K562 (cell line): ENCODE measurements at regions not wholly inside any gene's neighbourhood (a gene's known extent, or its start where the extent isn't known, plus 50 kb on each side); places are given as distances from the start of the nearest gene placed in this dataset.

Source experiments
- ATAC-seq: fragments of 200-7000 bp; cut with Tn5 transposase; 3 replicates; pipeline ENCODE4 v1.9.1; 2020; ENCODE audit warnings: moderate library complexity
- BruUV-seq: library from RNA; stranded (reverse); fragments of 400-500 nt; replicated peaks from 2 replicates; lab custom pipeline; 2021; lab: Mats Ljungman, UMichigan
- CTCF ChIA-PET: fragments of 300-600 bp; formaldehyde crosslinking; extraction: SDS; loops from one replicate; lab custom pipeline; 2021; ENCODE audit warnings: low intra/inter-chr PET ratio; lab: Yijun Ruan, JAX
- POLR2A ChIA-PET: fragments of 300-600, 350-650 bp; sonication (Branson Sonifier 250); formaldehyde crosslinking; extraction: SDS; loops from one replicate; lab custom pipeline; 2021; ENCODE audit warnings: antibody characterized with exemption, inconsistent platforms; lab: Yijun Ruan, JAX
- DNase-seq, 4 experiments: peaks; one replicate each; pipeline versions ENCODE4 v3.0.0 to v3.0.0-alpha.2; 2011 to 2018; ENCODE audit warnings: low spot score in 3 of 4, mixed read lengths in 3 of 4; ENCODE audit errors: extremely low read depth in 1 of 4
- FAIRE-seq: peaks from 2 replicates; lab custom pipeline; 2011; peaks lifted over from hg19 to GRCh38; lab: Jason Lieb, UNC
- H2AFZ ChIP-seq: 2 replicates; pipeline ENCODE4 v1.6.0; 2011; ENCODE audit warnings: low read depth, low read length, control low read depth, inconsistent platforms
- H3K27ac ChIP-seq: fragments of 200-600 bp; 3 replicates; pipeline ENCODE4 v1.8.0; 2011; ENCODE audit warnings: low read depth, mild to moderate bottlenecking, control low read depth, inconsistent platforms, low read length, moderate library complexity, mixed read lengths; ENCODE audit errors: extremely low read depth
- H3K27me3 ChIP-seq, 2 experiments: fragments of 300-600 bp in 1 of 2; 2 replicates in 1 of 2; 3 replicates in 1 of 2; pipeline versions ENCODE4 v1.6.0 to v1.8.0; 2011; ENCODE audit warnings: inconsistent platforms in 2 of 2, low read length in 2 of 2, mild to moderate bottlenecking in 1 of 2, mixed read lengths in 1 of 2, moderate library complexity in 1 of 2; ENCODE audit not compliant: control insufficient read depth in 2 of 2, insufficient read depth in 2 of 2
- H3K36me3 ChIP-seq: fragments of 300-600 bp; 3 replicates; pipeline ENCODE4 v1.8.0; 2011; ENCODE audit warnings: mild to moderate bottlenecking, low read length, inconsistent platforms; ENCODE audit not compliant: control insufficient read depth, insufficient read depth
- H3K4me1 ChIP-seq, 2 experiments: fragments of 200-600 bp in 1 of 2; replicated peaks in 1 of 2; 2 replicates in 1 of 2; 3 replicates in 1 of 2; pipeline versions ENCODE4 v1.5.1 to v1.8.0; 2011; ENCODE audit warnings: inconsistent platforms in 2 of 2, low read length in 2 of 2, mild to moderate bottlenecking in 1 of 2, mixed read lengths in 1 of 2, moderate library complexity in 1 of 2; ENCODE audit not compliant: control insufficient read depth in 2 of 2, insufficient read depth in 2 of 2
- H3K4me2 ChIP-seq: 2 replicates; pipeline ENCODE4 v1.6.1; 2011; ENCODE audit warnings: low read length, control low read depth, inconsistent platforms, mixed read lengths; ENCODE audit not compliant: insufficient read depth
- H3K4me3 ChIP-seq: fragments of 200-600 bp; sonication (generic), shearing (Covaris generic); 2 replicates; pipeline ENCODE4 v1.5.1; 2016; ENCODE audit warnings: control low read depth, inconsistent platforms
- H3K79me2 ChIP-seq: fragments of 200-600 bp; 3 replicates; pipeline ENCODE4 v1.8.0; 2011; ENCODE audit warnings: low read length, inconsistent platforms; ENCODE audit not compliant: control insufficient read depth, insufficient read depth
- H3K9ac ChIP-seq, 2 experiments: 2 replicates each; pipeline versions ENCODE4 v1.6.0 to v1.6.1; 2011; ENCODE audit warnings: low read depth in 2 of 2, low read length in 2 of 2, control low read depth in 1 of 2, inconsistent platforms in 1 of 2, mild to moderate bottlenecking in 1 of 2, mixed read lengths in 1 of 2; ENCODE audit not compliant: insufficient read depth in 1 of 2
- H3K9me1 ChIP-seq: one replicate; pipeline ENCODE4 v1.6.0; 2011; ENCODE audit warnings: inconsistent platforms, mild to moderate bottlenecking, low read length, moderate library complexity; ENCODE audit not compliant: control insufficient read depth, insufficient read depth
- H3K9me3 ChIP-seq: replicated peaks from 2 replicates; pipeline ENCODE4 v1.5.1; 2011; ENCODE audit warnings: low read depth, low read length, inconsistent platforms; ENCODE audit not compliant: control insufficient read depth, insufficient read depth
- H4K20me1 ChIP-seq: replicated peaks from 2 replicates; pipeline ENCODE4 v1.6.1; 2011; ENCODE audit warnings: low read length, inconsistent platforms, mixed read lengths; ENCODE audit not compliant: control insufficient read depth, insufficient read depth
- ASH1L ChIP-seq: fragments of 450-650 bp; IDR thresholded peaks from 2 replicates; pipeline ENCODE4 v1.6.1; 2018; ENCODE audit warnings: borderline replicate concordance, mild to moderate bottlenecking, low read depth; ENCODE audit not compliant: partially characterized antibody
- CCAR2 ChIP-seq: fragments of 200-400 bp; formaldehyde crosslinking; IDR thresholded peaks from 2 replicates; pipeline ENCODE4 v1.6.1; 2017; ENCODE audit warnings: mild to moderate bottlenecking, low read depth, low read length
- NFYB ChIP-seq: IDR thresholded peaks from 2 replicates; pipeline ENCODE4 v1.6.1; 2011; ENCODE audit warnings: mild to moderate bottlenecking, moderate library complexity; ENCODE audit not compliant: insufficient read length; ENCODE audit errors: extremely low read depth
- NR1H2 ChIP-seq: sonication (generic); formaldehyde crosslinking; IDR thresholded peaks from 2 replicates; pipeline ENCODE4 v1.4.0; 2020; ENCODE audit warnings: mild to moderate bottlenecking, missing genetic modification reagents
- POU5F1 ChIP-seq: fragments of 150-350 bp; IDR thresholded peaks from 2 replicates; pipeline ENCODE4 v1.6.1; 2014; ENCODE audit warnings: borderline replicate concordance, low read length, low read depth, mild to moderate bottlenecking; ENCODE audit not compliant: partially characterized antibody
- SRSF1 ChIP-seq: fragments of 200-400 bp; formaldehyde crosslinking; IDR thresholded peaks from 2 replicates; pipeline ENCODE4 v1.6.1; 2017; ENCODE audit warnings: mild to moderate bottlenecking, low read depth, low read length, moderate library complexity
- TARDBP ChIP-seq: fragments of 450-650 bp; IDR thresholded peaks from 2 replicates; pipeline ENCODE4 v1.6.1; 2016
- TBP ChIP-seq: optimal IDR thresholded peaks from 2 replicates; pipeline ENCODE3; 2011; ENCODE audit warnings: low read depth, low read length, improper control_type of control experiment
- ZNF134 ChIP-seq: fragments of 250-450 bp; sonication (Bioruptor Pico); conservative IDR thresholded peaks from 2 replicates; pipeline ENCODE4 v1.4.0; 2020
- ZNF316 ChIP-seq: fragments of 450-650 bp; IDR thresholded peaks from 2 replicates; pipeline ENCODE4 v1.6.1; 2016
- in situ Hi-C: fragments of 300-500 bp; cut with MboI; formaldehyde crosslinking; loops from 4 replicates; pipeline ENCODE4 v1.15.0; 2018; ENCODE audit warnings: inconsistent platforms, mixed read lengths
- intact Hi-C: fragments of 100-400 bp; cut with micrococcal nuclease; formaldehyde crosslinking; loops from 2 replicates; pipeline ENCODE4 v1.14.2; 2022
- TF ChIP-seq, protein P1 (sequence below): fragments of 450-650 bp; IDR thresholded peaks from 2 replicates; pipeline ENCODE4 v1.6.1; 2016; ENCODE audit warnings: missing biosample characterization, missing genetic modification characterization
- TF ChIP-seq, protein P2 (sequence below): fragments of 250-450 bp; sonication (Bioruptor Pico); IDR thresholded peaks from 2 replicates; pipeline ENCODE4 v1.5.0; 2020; ENCODE audit warnings: mild to moderate bottlenecking
- TF ChIP-seq, protein P3 (sequence below): fragments of 150-350 bp; conservative IDR thresholded peaks from 2 replicates; pipeline ENCODE4 v1.6.1; 2014; ENCODE audit warnings: low read length
- TF ChIP-seq, protein P4 (sequence below), 3 experiments: IDR thresholded peaks in 2 of 3; conservative IDR thresholded peaks in 1 of 3; 2 replicates each; pipeline ENCODE4 v1.5.1; 2011 to 2012; ENCODE audit warnings: low read length in 3 of 3, mild to moderate bottlenecking in 3 of 3, control low read depth in 2 of 3, improper control_type of control experiment in 1 of 3, inconsistent platforms in 1 of 3, low read depth in 1 of 3, mixed read lengths in 1 of 3, moderate library complexity in 1 of 3; ENCODE audit not compliant: insufficient read depth in 2 of 3
- TF ChIP-seq, protein P5 (sequence below): fragments of 450-650 bp; formaldehyde crosslinking; IDR thresholded peaks from 2 replicates; pipeline ENCODE4 v1.4.0; 2022; ENCODE audit warnings: mild to moderate bottlenecking, moderate library complexity

DNA sequence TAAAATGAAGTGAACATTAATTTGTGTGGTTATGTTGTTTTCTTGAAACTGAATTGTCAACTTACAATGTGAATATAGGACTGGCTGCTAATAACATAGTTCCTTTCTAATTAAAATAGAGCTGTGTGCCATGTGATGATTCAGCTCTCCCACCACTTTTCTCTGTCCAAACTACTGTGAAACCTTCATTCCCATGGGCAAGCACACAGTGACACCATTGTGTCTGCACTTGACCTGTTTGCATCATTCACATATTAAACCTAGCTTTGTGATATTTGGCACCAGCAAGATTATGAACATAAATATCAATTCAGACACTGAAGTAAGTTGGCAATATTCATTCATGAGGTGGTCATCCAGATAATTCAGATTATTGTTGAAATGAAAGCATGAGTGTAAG, 78.8 kb upstream of the TCF12 start:
- H3K27me3 ChIP-seq, result peaks cover 0 to 2% of the 10 kb centered on the region in 2 experiments; a peak in 1 of 5 replicates
- no TSS peak for BruUV-seq
- ATAC-seq (no peak), DNase-seq (no peak), FAIRE-seq (no peak)
- H2AFZ ChIP-seq, result no peak overlapping the region
- in situ Hi-C loops (no loop called here), intact Hi-C loops (no loop called here)
- H3K27ac ChIP-seq, result no peak overlapping the region
- H3K79me2 ChIP-seq, result no peaks in the 10 kb centered on the region
- H4K20me1 ChIP-seq, result no peaks in the 10 kb centered on the region
- H3K4me3 ChIP-seq, result no peak overlapping the region
- H3K9ac ChIP-seq, result no peak overlapping the region
- H3K9me3 ChIP-seq, result no peaks in the 10 kb centered on the region
- H3K4me2 ChIP-seq, result no peak overlapping the region
- peaks cover 0 to 4% of the 10 kb centered on the region in 2 experiments; a peak in 1 of 5 replicates for H3K4me1 ChIP-seq
- POLR2A ChIA-PET, result no interaction called here
- no peaks in the 10 kb centered on the region for H3K9me1 ChIP-seq
- CTCF ChIA-PET, result no interaction called here
- H3K36me3 ChIP-seq, result no peaks in the 10 kb centered on the region
- TF ChIP-seq, protein P1, sequence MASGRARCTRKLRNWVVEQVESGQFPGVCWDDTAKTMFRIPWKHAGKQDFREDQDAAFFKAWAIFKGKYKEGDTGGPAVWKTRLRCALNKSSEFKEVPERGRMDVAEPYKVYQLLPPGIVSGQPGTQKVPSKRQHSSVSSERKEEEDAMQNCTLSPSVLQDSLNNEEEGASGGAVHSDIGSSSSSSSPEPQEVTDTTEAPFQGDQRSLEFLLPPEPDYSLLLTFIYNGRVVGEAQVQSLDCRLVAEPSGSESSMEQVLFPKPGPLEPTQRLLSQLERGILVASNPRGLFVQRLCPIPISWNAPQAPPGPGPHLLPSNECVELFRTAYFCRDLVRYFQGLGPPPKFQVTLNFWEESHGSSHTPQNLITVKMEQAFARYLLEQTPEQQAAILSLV (tag), result no peak
- TF ChIP-seq, protein P2, sequence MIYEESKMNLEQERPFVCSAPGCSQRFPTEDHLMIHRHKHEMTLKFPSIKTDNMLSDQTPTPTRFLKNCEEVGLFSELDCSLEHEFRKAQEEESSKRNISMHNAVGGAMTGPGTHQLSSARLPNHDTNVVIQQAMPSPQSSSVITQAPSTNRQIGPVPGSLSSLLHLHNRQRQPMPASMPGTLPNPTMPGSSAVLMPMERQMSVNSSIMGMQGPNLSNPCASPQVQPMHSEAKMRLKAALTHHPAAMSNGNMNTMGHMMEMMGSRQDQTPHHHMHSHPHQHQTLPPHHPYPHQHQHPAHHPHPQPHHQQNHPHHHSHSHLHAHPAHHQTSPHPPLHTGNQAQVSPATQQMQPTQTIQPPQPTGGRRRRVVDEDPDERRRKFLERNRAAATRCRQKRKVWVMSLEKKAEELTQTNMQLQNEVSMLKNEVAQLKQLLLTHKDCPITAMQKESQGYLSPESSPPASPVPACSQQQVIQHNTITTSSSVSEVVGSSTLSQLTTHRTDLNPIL (CRISPR knock-in tag), result no peak
- TF ChIP-seq, protein P3, sequence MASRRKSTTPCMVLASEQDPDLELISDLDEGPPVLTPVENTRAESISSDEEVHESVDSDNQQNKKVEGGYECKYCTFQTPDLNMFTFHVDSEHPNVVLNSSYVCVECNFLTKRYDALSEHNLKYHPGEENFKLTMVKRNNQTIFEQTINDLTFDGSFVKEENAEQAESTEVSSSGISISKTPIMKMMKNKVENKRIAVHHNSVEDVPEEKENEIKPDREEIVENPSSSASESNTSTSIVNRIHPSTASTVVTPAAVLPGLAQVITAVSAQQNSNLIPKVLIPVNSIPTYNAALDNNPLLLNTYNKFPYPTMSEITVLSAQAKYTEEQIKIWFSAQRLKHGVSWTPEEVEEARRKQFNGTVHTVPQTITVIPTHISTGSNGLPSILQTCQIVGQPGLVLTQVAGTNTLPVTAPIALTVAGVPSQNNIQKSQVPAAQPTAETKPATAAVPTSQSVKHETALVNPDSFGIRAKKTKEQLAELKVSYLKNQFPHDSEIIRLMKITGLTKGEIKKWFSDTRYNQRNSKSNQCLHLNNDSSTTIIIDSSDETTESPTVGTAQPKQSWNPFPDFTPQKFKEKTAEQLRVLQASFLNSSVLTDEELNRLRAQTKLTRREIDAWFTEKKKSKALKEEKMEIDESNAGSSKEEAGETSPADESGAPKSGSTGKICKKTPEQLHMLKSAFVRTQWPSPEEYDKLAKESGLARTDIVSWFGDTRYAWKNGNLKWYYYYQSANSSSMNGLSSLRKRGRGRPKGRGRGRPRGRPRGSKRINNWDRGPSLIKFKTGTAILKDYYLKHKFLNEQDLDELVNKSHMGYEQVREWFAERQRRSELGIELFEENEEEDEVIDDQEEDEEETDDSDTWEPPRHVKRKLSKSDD, result no peak
- no peak for TF ChIP-seq POU5F1
- no peak for TF ChIP-seq TARDBP
- no peak for TF ChIP-seq SRSF1
- no peak for TF ChIP-seq ZNF134 (CRISPR knock-in tag)
- no peak for TF ChIP-seq NR1H2 (CRISPR knock-in tag)
- no peak for TF ChIP-seq CCAR2
- TF ChIP-seq NFYB, result no peak
- TF ChIP-seq, protein P4, sequence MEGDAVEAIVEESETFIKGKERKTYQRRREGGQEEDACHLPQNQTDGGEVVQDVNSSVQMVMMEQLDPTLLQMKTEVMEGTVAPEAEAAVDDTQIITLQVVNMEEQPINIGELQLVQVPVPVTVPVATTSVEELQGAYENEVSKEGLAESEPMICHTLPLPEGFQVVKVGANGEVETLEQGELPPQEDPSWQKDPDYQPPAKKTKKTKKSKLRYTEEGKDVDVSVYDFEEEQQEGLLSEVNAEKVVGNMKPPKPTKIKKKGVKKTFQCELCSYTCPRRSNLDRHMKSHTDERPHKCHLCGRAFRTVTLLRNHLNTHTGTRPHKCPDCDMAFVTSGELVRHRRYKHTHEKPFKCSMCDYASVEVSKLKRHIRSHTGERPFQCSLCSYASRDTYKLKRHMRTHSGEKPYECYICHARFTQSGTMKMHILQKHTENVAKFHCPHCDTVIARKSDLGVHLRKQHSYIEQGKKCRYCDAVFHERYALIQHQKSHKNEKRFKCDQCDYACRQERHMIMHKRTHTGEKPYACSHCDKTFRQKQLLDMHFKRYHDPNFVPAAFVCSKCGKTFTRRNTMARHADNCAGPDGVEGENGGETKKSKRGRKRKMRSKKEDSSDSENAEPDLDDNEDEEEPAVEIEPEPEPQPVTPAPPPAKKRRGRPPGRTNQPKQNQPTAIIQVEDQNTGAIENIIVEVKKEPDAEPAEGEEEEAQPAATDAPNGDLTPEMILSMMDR (IDR thresholded peaks at IDR 0.05 in 2 of 3, conservative IDR thresholded peaks at IDR 0.05 in 1 of 3; ENCODE audit: insufficient read depth in 2 of 3, low read depth in 1 of 3, low read length in 3 of 3), result no peak
- TF ChIP-seq, protein P5, sequence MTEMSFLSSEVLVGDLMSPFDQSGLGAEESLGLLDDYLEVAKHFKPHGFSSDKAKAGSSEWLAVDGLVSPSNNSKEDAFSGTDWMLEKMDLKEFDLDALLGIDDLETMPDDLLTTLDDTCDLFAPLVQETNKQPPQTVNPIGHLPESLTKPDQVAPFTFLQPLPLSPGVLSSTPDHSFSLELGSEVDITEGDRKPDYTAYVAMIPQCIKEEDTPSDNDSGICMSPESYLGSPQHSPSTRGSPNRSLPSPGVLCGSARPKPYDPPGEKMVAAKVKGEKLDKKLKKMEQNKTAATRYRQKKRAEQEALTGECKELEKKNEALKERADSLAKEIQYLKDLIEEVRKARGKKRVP (CRISPR knock-in tag), result no peak
- no peak for TF ChIP-seq ZNF316
- no peak for TF ChIP-seq TBP
- TF ChIP-seq ASH1L, result no peak
